ENCODE measurements at regions not wholly inside any gene's neighbourhood (a gene's known extent, or its start where the extent isn't known, plus 50 kb on each side); places are given as distances from the start of the nearest gene placed in this dataset.

GRCh38 chr11:88414385-88414861 is 76.9 kb upstream of the CTSC start:
- H3K4me3 ChIP-seq = peak overlapping the region in 1 of 10 donors; percentile 6

GRCh38 chr11:88411265-88411664 is 73.7 kb upstream of the CTSC start:
- ATAC-seq (no peak), DNase-seq (no peak)
- no peaks in the 10 kb centered on the region for H3K9me3 ChIP-seq
- H3K4me1 ChIP-seq = peaks cover 0 to 33% (median 8%) of the 10 kb centered on the region in 9 donors
- intact Hi-C loops (cut with DNase I) = no loop called here
- H3K27ac ChIP-seq = no peak overlapping the region
- H3K4me3 ChIP-seq = no peak overlapping the region
- no peaks in the 10 kb centered on the region for H3K36me3 ChIP-seq
- H3K27me3 ChIP-seq = no peaks in the 10 kb centered on the region
- TF ChIP-seq, protein P1, sequence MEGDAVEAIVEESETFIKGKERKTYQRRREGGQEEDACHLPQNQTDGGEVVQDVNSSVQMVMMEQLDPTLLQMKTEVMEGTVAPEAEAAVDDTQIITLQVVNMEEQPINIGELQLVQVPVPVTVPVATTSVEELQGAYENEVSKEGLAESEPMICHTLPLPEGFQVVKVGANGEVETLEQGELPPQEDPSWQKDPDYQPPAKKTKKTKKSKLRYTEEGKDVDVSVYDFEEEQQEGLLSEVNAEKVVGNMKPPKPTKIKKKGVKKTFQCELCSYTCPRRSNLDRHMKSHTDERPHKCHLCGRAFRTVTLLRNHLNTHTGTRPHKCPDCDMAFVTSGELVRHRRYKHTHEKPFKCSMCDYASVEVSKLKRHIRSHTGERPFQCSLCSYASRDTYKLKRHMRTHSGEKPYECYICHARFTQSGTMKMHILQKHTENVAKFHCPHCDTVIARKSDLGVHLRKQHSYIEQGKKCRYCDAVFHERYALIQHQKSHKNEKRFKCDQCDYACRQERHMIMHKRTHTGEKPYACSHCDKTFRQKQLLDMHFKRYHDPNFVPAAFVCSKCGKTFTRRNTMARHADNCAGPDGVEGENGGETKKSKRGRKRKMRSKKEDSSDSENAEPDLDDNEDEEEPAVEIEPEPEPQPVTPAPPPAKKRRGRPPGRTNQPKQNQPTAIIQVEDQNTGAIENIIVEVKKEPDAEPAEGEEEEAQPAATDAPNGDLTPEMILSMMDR (IDR thresholded peaks at IDR 0.05) = no peak

More at GRCh38 chr11:88414385-88414861, 76.9 kb upstream of the CTSC start:
- peaks cover 0 to 38% (median 8%) of the 10 kb centered on the region in 9 donors for H3K4me1 ChIP-seq
- H3K27me3 ChIP-seq = no peaks in the 10 kb centered on the region
- WGBS, 2 donors = 6 to 10% methylated on average over 5 of the region's 5 CpGs
- peak in 1 of 2 donors; percentile 67 for DNase-seq
- TF ChIP-seq, protein P1 (IDR thresholded peaks at IDR 0.05) = no peak
- H3K9me3 ChIP-seq = peaks cover 0 to 5% (median 0%) of the 10 kb centered on the region in 11 donors
- intact Hi-C loops (cut with DNase I) = no loop called here
- peak overlapping the region in 3 of 10 donors; percentile 17 to 81 (median 29) for H3K27ac ChIP-seq
- peak in 7 of 8 donors; percentile 69 to 85 (median 83) for ATAC-seq
- no peaks in the 10 kb centered on the region for H3K36me3 ChIP-seq

DNA sequence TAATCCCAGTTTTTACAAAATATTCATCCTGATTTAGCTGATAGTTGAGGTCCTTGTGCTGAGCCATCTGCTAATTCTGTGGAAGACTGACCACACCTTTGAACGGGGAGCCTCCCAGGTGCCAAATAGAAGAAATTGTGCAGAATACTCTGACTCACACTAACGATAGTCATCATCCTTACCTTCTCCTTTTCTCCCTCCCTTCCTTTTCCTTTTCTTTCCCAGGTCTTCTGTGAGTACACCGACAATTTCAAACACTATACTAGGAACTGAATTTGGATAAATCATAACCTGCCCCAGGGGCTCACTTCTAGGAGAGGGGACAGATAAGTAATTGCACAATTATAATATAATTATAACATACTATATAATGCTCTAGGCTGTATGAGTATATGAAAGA is 73.1 kb upstream of the CTSC start:
- Histone ChIP-seq H3K36me3 (no peaks in the 10 kb centered on the region), H3K4me1 (peaks cover 0 to 32% (median 8%) of the 10 kb centered on the region in 9 donors), H3K4me3 (no peak overlapping the region), H3K27ac (no peak overlapping the region), H3K27me3 (no peaks in the 10 kb centered on the region), H3K9me3 (no peaks in the 10 kb centered on the region)
- ATAC-seq = no peak
- WGBS, 2 donors = 86 to 96% methylated on average over 3 of the region's 3 CpGs
- DNase-seq = no peak
- TF ChIP-seq, protein P1 (IDR thresholded peaks at IDR 0.05) = no peak
- intact Hi-C loops (cut with DNase I) = no loop called here

- H3K27me3 ChIP-seq = no peaks in the 10 kb centered on the region
- TF ChIP-seq, protein P1 (IDR thresholded peaks at IDR 0.05) = no peak
- H3K4me1 ChIP-seq = peaks cover 0 to 32% (median 4%) of the 10 kb centered on the region in 9 donors
- no peak for ATAC-seq
- H3K9me3 ChIP-seq = no peaks in the 10 kb centered on the region
- H3K4me3 ChIP-seq = no peak overlapping the region
- H3K36me3 ChIP-seq = no peaks in the 10 kb centered on the region
- no peak overlapping the region for H3K27ac ChIP-seq
- no peak for DNase-seq
- intact Hi-C loops (cut with DNase I) = no loop called here
- 81 to 82% methylated on average over 4 of the region's 4 CpGs for WGBS, 2 donors
These were observed 72.5 kb upstream of the CTSC start for GRCh38 chr11:88410056-88410455.
